ENCODE measurements at regions not wholly inside any gene's neighbourhood (a gene's known extent, or its start where the extent isn't known, plus 50 kb on each side); places are given as distances from the start of the nearest gene placed in this dataset.

GRCh38 chr9:30943446-30944224, 1440.8 kb upstream of the ACO1 start:
- DNase-seq (ENCODE audit: low spot score), result no peak
- in situ Hi-C loops (cut with HindIII; ENCODE audit: low sequenced_read_pairs), result no loop called here

GRCh38 chr9:30944225-30944569, 1440.2 kb upstream of the ACO1 start:
- in situ Hi-C loops (cut with HindIII; ENCODE audit: low sequenced_read_pairs), result no loop called here
- DNase-seq (ENCODE audit: low spot score), result no peak

GRCh38 chr9:30944741-30945280, 1439.6 kb upstream of the ACO1 start:
- DNase-seq (ENCODE audit: low spot score), result no peak
- in situ Hi-C loops (cut with HindIII; ENCODE audit: low sequenced_read_pairs), result no loop called here

DNA sequence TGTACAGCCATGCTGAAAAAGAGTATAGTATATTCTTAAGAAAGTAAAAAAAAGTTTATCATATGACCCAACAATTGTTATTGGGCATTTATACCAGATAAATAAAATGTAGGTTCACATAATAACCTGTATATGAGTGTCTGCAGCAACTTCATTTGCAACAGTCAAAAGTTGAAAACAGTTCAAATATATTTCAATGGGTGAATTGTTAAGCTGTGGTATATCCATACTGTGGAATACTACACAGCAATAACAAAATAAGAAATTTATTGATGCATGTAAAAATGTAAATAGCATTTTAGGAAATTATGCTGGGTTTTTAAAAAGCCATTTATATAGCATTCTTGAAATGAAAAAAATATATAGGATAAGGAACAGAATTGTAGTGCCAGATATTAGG, 1420.1 kb upstream of the ACO1 start:
- DNase-seq (ENCODE audit: low spot score), result no peak
- in situ Hi-C loops (cut with HindIII; ENCODE audit: low sequenced_read_pairs), result no loop called here

- DNase-seq (ENCODE audit: low spot score), result no peak
- in situ Hi-C loops (cut with HindIII; ENCODE audit: low sequenced_read_pairs), result no loop called here
Observed at GRCh38 chr9:30967476-30967875, 1417.0 kb upstream of the ACO1 start.

DNA sequence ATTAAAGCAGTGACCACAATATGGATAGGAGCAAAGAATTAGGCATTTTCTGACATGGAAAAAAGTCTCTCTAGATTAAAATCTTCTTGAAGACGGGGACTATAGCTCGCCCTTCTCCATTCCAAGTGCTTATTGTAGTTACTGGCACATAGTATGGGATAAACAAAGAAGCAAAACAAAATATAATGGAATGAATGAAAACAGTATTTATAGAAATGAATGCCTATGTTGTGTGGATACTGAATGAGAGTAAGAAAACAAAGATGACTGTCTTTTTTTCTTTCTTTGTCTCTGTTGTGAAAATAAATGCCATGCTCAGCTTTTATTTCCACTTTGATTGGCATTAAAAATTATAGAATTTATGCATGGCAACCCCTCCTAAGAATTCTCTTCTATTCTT, 1414.3 kb upstream of the ACO1 start:
- no peak for DNase-seq (ENCODE audit: low spot score)
- in situ Hi-C loops (cut with HindIII; ENCODE audit: low sequenced_read_pairs), result no loop called here

DNA sequence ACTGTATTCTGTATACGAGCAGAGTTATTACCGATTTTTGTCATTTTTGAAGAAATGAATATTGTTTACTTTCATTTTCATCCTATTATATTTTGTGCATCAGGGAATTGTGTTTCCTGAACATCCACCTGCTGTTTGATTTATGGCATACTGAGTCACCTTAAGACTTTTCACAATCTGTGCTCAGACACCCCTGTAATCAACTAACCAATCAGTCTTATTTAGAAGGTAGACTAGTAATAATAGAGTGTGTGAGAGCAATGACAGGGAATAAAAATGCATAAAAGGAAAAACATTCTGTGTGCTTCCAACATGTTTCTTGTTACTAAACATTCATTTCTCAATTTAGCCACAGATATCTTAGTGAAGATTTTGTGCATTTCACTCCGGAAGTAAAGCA, 1413.6 kb upstream of the ACO1 start:
- no peak for DNase-seq (ENCODE audit: low spot score)
- in situ Hi-C loops (cut with HindIII; ENCODE audit: low sequenced_read_pairs), result no loop called here

GRCh38 chr9:30972654-30973053, 1411.8 kb upstream of the ACO1 start:
- DNase-seq (ENCODE audit: low spot score), result no peak
- in situ Hi-C loops (cut with HindIII; ENCODE audit: low sequenced_read_pairs), result no loop called here

DNA sequence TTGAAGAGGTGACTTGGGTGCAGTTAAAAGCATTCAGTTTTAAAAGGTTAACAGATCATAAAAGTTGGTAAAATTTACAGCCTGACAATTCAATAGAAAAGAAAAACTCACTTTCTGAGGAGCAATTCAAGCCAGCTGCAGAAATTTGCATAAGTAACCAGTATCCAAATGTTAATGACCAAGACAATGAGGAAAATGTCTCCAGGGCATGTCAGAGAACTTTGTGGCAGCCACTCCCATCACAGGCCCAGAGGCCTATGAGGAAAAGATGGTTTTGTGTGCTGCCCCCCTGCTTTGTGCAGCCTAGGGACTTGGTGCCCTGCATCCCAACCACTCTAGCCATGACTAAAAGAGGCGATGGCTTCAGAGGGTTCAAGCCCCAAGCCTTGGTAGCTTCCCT, 1406.5 kb upstream of the ACO1 start:
- DNase-seq (ENCODE audit: low spot score), result no peak
- in situ Hi-C loops (cut with HindIII; ENCODE audit: low sequenced_read_pairs), result no loop called here

- DNase-seq (ENCODE audit: low spot score), result no peak
- in situ Hi-C loops (cut with HindIII; ENCODE audit: low sequenced_read_pairs), result no loop called here
Observed at GRCh38 chr9:30982301-30982700, 1402.1 kb upstream of the ACO1 start.

- no peak for DNase-seq (ENCODE audit: low spot score)
- in situ Hi-C loops (cut with HindIII; ENCODE audit: low sequenced_read_pairs), result no loop called here
Observed at GRCh38 chr9:30995956-30996738, 1388.3 kb upstream of the ACO1 start.

DNA sequence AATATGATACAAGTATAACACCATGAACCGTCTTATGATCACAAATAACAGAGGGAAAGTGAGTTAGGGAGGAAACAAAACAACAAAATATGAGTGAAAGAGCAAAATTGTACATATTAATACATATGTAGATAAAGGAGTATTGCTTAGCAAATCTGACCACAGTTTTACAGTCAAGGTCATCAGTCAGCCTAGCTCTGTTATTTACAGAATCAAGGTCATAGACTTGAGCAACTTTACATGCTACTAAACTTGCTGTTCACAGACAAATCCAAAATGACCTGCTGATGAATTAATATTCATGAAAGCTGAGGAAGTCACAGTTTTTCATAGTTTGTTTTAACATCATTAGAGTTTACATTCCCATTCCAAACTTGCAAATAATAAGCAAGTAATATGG, 1387.7 kb upstream of the ACO1 start:
- no peak for DNase-seq (ENCODE audit: low spot score)
- in situ Hi-C loops (cut with HindIII; ENCODE audit: low sequenced_read_pairs), result no loop called here

- DNase-seq (ENCODE audit: low spot score), result no peak
- in situ Hi-C loops (cut with HindIII; ENCODE audit: low sequenced_read_pairs), result no loop called here
Observed at GRCh38 chr9:30997291-30997690, 1387.2 kb upstream of the ACO1 start.

DNA sequence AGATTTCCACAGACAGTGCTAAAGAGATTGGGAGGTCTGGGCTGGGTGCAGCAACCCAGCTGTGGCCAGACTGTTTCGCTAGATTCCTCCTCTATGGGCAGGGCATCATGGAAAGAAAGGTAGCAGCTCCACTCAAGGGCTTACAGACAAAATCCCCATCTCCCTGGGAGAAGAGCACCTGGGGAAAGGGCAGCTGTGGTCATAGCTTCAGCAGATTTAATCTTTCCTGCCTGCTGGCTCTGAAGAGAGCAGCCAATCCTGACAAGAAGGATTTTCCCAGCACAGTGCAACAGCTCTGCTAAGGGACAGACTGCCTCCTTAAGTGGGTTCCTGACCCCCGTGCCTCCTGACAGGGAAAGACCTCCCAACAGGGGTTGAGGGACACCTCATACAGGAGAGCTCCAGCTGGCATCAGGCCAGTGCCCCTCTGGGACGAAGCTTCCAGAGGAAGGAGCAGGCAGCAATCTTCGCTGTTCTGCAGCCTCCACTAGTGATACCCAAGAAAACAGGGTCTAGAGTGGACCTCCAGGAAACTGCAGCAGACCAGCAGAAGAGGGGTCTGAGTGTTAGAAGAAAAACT, 1379.3 kb upstream of the ACO1 start:
- in situ Hi-C loops (cut with HindIII; ENCODE audit: low sequenced_read_pairs), result no loop called here
- no peak for DNase-seq (ENCODE audit: low spot score)

DNA sequence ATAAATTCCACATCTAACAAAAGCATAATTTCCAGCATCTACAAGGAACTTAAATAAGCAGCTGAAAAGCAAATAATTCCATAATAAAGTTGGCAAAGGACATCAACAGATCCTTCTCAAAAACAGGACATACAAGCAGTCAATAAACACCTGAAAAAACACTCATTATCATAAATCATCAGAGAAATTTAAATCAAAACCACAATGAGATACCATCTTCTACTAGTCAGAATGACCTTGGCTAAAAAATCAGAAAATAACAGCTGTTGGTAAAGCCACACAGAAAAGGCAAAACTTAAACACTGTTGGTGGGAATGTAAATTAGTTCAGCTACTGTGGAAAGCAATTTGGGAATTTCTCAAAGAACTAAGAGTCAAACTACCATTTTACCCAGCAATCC, 1371.1 kb upstream of the ACO1 start:
- DNase-seq (ENCODE audit: low spot score), result no peak
- in situ Hi-C loops (cut with HindIII; ENCODE audit: low sequenced_read_pairs), result no loop called here

- in situ Hi-C loops (cut with HindIII; ENCODE audit: low sequenced_read_pairs), result no loop called here
- DNase-seq (ENCODE audit: low spot score), result no peak
Observed at GRCh38 chr9:31023847-31024246, 1360.6 kb upstream of the ACO1 start.

DNA sequence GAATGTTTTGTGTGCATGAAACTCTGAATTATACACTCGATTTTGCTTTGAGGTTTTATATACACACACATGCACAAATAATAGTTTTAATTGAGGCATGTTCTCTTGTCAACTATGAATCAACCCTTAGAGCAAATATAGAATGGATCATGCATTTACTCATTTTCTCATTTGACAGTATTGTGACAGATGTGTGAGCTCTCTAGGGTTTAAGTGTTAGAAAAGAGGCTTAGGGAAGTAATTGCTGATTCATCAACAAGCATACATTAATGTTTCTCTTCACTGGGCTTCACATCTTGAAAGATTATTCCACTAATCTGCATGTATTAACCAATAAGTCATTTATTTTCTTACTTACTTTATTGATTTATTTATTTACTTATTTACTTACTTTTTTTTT, 1356.8 kb upstream of the ACO1 start:
- in situ Hi-C loops (cut with HindIII; ENCODE audit: low sequenced_read_pairs), result no loop called here
- no peak for DNase-seq (ENCODE audit: low spot score)

DNA sequence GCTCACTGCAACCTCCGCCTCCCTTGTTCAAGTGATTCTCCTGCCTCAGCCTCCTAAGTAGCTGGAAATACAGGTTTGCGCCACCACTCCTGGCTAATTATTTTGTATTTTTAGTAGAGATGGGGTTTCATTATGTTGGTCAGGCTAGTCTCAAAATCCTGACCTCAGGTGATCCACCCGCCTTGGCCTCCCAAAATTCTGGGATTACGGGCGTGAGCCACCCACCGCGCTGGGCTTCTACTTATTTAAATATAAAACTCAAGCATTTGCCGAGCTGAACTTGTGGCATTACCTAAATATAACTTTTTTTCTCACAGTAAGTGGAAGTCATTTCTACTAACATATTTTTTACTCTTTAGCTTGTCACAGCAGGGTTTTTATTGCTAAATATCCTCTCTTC, 1356.3 kb upstream of the ACO1 start:
- in situ Hi-C loops (cut with HindIII; ENCODE audit: low sequenced_read_pairs), result no loop called here
- DNase-seq (ENCODE audit: low spot score), result no peak

DNA sequence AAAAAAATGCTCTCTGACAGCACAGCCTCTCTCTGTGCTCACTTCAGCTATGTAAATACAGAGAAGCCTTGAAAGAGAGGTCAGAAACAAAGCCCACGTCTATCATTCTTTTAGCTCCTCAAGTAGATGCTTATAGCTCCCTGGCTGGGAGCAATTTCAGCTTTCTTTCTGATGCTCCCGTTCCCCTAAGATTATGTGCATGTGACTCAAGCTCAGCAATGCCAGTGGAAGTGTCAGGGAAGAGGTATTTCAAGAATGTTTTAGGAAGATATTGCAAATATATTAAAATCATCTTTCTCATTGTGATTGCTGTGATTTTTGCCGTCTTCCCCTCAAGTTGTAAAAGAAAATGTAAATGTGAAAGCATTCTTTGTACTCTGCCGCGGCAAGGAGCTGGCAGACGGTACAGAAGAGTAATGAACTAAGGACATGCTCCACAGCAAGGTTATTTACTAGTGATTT, 1353.7 kb upstream of the ACO1 start:
- peak; percentile 6 for DNase-seq (ENCODE audit: low spot score)
- in situ Hi-C loops (cut with HindIII; ENCODE audit: low sequenced_read_pairs), result no loop called here

DNA sequence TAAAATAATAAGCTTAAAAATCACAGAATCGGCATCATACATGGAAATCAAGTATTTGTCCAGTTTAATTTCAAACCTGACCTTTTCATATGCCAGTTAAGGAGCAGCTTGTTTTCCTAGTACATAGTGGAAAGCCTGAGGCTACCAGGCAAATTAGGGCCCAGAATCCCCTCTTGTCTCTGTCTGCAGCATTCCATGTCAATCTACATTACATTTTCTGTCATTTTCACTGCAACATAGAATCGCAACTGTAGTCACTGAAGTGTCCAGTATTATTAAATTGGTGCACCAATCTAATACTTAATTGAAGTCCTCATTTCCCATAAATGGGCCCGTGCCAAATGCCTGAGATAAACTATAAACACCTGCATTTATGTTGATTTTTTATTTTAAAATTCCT, 1352.2 kb upstream of the ACO1 start:
- DNase-seq (ENCODE audit: low spot score), result no peak
- in situ Hi-C loops (cut with HindIII; ENCODE audit: low sequenced_read_pairs), result no loop called here

All from G401 (cell line).